WTC11 (cell line): ENCODE measurements at regions not wholly inside any gene's neighbourhood (a gene's known extent, or its start where the extent isn't known, plus 50 kb on each side); places are given as distances from the start of the nearest gene placed in this dataset.

Experiments
- ATAC-seq: fragments of 200-7000 bp; cut with Tn5 transposase; 2 replicates; pipeline ENCODE4 v1.10.0; 2021; ENCODE audit warnings: mild to moderate bottlenecking, moderate library complexity
- CTCF ChIA-PET: fragments of 300-600 bp; sonication (Branson Sonifier 250); formaldehyde crosslinking; loops from one replicate; lab custom pipeline; 2021; ENCODE audit warnings: antibody characterized with exemption; lab: Charles Lee
- POLR2A ChIA-PET: fragments of 350-600 bp; sonication (Branson Sonifier 250); formaldehyde crosslinking; loops from one replicate; lab custom pipeline; 2021; ENCODE audit warnings: antibody characterized with exemption; lab: Charles Lee
- DNase-seq: peaks from one replicate; pipeline ENCODE4 v3.0.0; 2021; ENCODE audit warnings: low spot score
- H3K27ac Mint-ChIP-seq: 2 replicates; pipeline ENCODE4 v1.8.0; 2021; ENCODE audit warnings: mixed read lengths
- H3K27me3 Mint-ChIP-seq: 2 replicates; pipeline ENCODE4 v1.8.0; 2021; ENCODE audit warnings: low read depth, mild to moderate bottlenecking, moderate library complexity, mixed read lengths
- H3K36me3 Mint-ChIP-seq: 2 replicates; pipeline ENCODE4 v1.8.0; 2021; ENCODE audit warnings: mixed read lengths
- H3K4me1 Mint-ChIP-seq: 2 replicates; pipeline ENCODE4 v1.8.0; 2022; ENCODE audit warnings: mixed read lengths
- H3K4me3 Mint-ChIP-seq: 2 replicates; pipeline ENCODE4 v1.8.0; 2021; ENCODE audit warnings: mild to moderate bottlenecking, moderate library complexity, mixed read lengths
- H3K9me3 Mint-ChIP-seq: 2 replicates; pipeline ENCODE4 v1.8.0; 2021; ENCODE audit warnings: mixed read lengths
- ATF2 ChIP-seq: sonication (generic); formaldehyde crosslinking; IDR thresholded peaks from 2 replicates; pipeline ENCODE4 v1.8.1; 2022; ENCODE audit warnings: low read depth, missing genetic modification reagents, borderline replicate concordance
- CREB1 ChIP-seq: sonication (generic); formaldehyde crosslinking; IDR thresholded peaks from 2 replicates; pipeline ENCODE4 v1.8.0; 2023; ENCODE audit warnings: mild to moderate bottlenecking, missing genetic modification reagents
- CREM ChIP-seq: sonication (generic); formaldehyde crosslinking; IDR thresholded peaks from 2 replicates; pipeline ENCODE4 v1.8.1; 2022; ENCODE audit warnings: mild to moderate bottlenecking, missing genetic modification reagents, moderate library complexity
- CTCF ChIP-seq: fragments of 200-600 bp; IDR thresholded peaks from 2 replicates; pipeline ENCODE4 v1.8.0; 2022; ENCODE audit warnings: antibody characterized with exemption
- ELF4 ChIP-seq: sonication (generic); formaldehyde crosslinking; IDR thresholded peaks from 2 replicates; pipeline ENCODE4 v1.8.1; 2022; ENCODE audit warnings: low read depth, mild to moderate bottlenecking, moderate library complexity, missing genetic modification reagents
- EMX1 ChIP-seq: fragments of 250-450 bp; sonication (Bioruptor Pico); IDR thresholded peaks from 2 replicates; pipeline ENCODE4 v1.8.0; 2021; ENCODE audit warnings: mild to moderate bottlenecking
- ERG ChIP-seq: fragments of 250-450 bp; sonication (Bioruptor Pico); IDR thresholded peaks from 2 replicates; pipeline ENCODE4 v1.8.0; 2021; ENCODE audit warnings: mild to moderate bottlenecking
- ETV6 ChIP-seq: sonication (generic); formaldehyde crosslinking; IDR thresholded peaks from 2 replicates; pipeline ENCODE4 v1.8.1; 2022; ENCODE audit warnings: mild to moderate bottlenecking, missing genetic modification reagents
- HMGA2 ChIP-seq: fragments of 250-450 bp; sonication (Bioruptor Pico); IDR thresholded peaks from 2 replicates; pipeline ENCODE4 v1.4.0; 2021; ENCODE audit warnings: mild to moderate bottlenecking, moderate library complexity
- NFATC4 ChIP-seq: fragments of 250-450 bp; sonication (Bioruptor Pico); IDR thresholded peaks from 2 replicates; pipeline ENCODE4 v1.9.0; 2021; ENCODE audit warnings: mild to moderate bottlenecking
- NR2C2 ChIP-seq: sonication (generic); formaldehyde crosslinking; IDR thresholded peaks from 2 replicates; pipeline ENCODE4 v1.8.0; 2022; ENCODE audit warnings: mild to moderate bottlenecking, missing genetic modification reagents
- NR3C1 ChIP-seq: sonication (generic); formaldehyde crosslinking; conservative IDR thresholded peaks from 2 replicates; pipeline ENCODE4 v1.8.1; 2023; ENCODE audit warnings: low read depth, mild to moderate bottlenecking, missing genetic modification reagents
- PRRX2 ChIP-seq: fragments of 250-450 bp; sonication (Bioruptor Pico); IDR thresholded peaks from 2 replicates; pipeline ENCODE4 v1.8.0; 2021; ENCODE audit warnings: mild to moderate bottlenecking
- STAT6 ChIP-seq: sonication (generic); formaldehyde crosslinking; conservative IDR thresholded peaks from 2 replicates; pipeline ENCODE4 v1.8.1; 2023; ENCODE audit warnings: mild to moderate bottlenecking, low read depth, missing genetic modification reagents, moderate library complexity
- TCF7 ChIP-seq: sonication (generic); formaldehyde crosslinking; IDR thresholded peaks from 2 replicates; pipeline ENCODE4 v1.8.0; 2022; ENCODE audit warnings: mild to moderate bottlenecking, low read depth, missing genetic modification reagents, moderate library complexity
- TEAD4 ChIP-seq: sonication (generic); formaldehyde crosslinking; IDR thresholded peaks from 2 replicates; pipeline ENCODE4 v1.8.0; 2022; ENCODE audit warnings: mild to moderate bottlenecking, missing genetic modification reagents
- ZNF121 ChIP-seq: sonication (generic); formaldehyde crosslinking; IDR thresholded peaks from 2 replicates; pipeline ENCODE4 v1.8.0; 2023; ENCODE audit warnings: missing genetic modification reagents
- ZNF138 ChIP-seq: sonication (generic); formaldehyde crosslinking; conservative IDR thresholded peaks from 2 replicates; pipeline ENCODE4 v1.8.1; 2022; ENCODE audit warnings: mild to moderate bottlenecking, moderate library complexity, missing genetic modification reagents
- ZNF317 ChIP-seq: sonication (generic); formaldehyde crosslinking; IDR thresholded peaks from 2 replicates; pipeline ENCODE4 v1.8.1; 2023; ENCODE audit warnings: low read depth, mild to moderate bottlenecking, moderate library complexity, missing genetic modification reagents, borderline replicate concordance
- ZNF416 ChIP-seq: fragments of 250-450 bp; sonication (Bioruptor Pico); IDR thresholded peaks from 2 replicates; pipeline ENCODE4 v1.9.0; 2021; ENCODE audit warnings: mild to moderate bottlenecking, inconsistent platforms
- ZNF532 ChIP-seq: fragments of 250-450 bp; sonication (Bioruptor Pico); IDR thresholded peaks from 2 replicates; pipeline ENCODE4 v1.9.0; 2021; ENCODE audit warnings: mild to moderate bottlenecking, borderline replicate concordance

- no peak overlapping the region for H3K27ac Mint-ChIP-seq
- H3K27me3 Mint-ChIP-seq = no peaks in the 10 kb centered on the region
- CTCF ChIA-PET = interaction anchor here (1.8 kb wide), 1 partner anchor 24 kb away, joined by 5 read pairs; no protein-coding TSS in a partner anchor
- DNase-seq (no peak), ATAC-seq (no peak)
- peaks cover 42% of the 10 kb centered on the region for H3K4me1 Mint-ChIP-seq
- H3K9me3 Mint-ChIP-seq = no peaks in the 10 kb centered on the region
- H3K36me3 Mint-ChIP-seq = no peaks in the 10 kb centered on the region
- POLR2A ChIA-PET = no interaction called here
- TF ChIP-seq NFATC4 (CRISPR knock-in tag) = no peak
- no peak for TF ChIP-seq STAT6
- TF ChIP-seq ZNF138 (CRISPR knock-in tag) = no peak
- no peak for TF ChIP-seq ZNF317 (CRISPR knock-in tag)
- TF ChIP-seq CTCF = no peak
- no peak for TF ChIP-seq ETV6 (CRISPR knock-in tag)
- TF ChIP-seq CREM = no peak
- TF ChIP-seq ZNF416 (CRISPR knock-in tag) = no peak
- no peak for TF ChIP-seq ZNF532 (CRISPR knock-in tag)
- TF ChIP-seq CREB1 (CRISPR knock-in tag) = no peak
- H3K4me3 Mint-ChIP-seq = no peak overlapping the region
Measured at GRCh38 chrX:9336456-9336855, 128.4 kb upstream of the TBL1X start.

- H3K4me3 Mint-ChIP-seq = no peak overlapping the region
- ChIA-PET CTCF (interaction anchor here (1.8 kb wide), 1 partner anchor 24 kb away, joined by 5 read pairs; no protein-coding TSS in a partner anchor), POLR2A (no interaction called here)
- DNase-seq (no peak), ATAC-seq (no peak)
- H3K4me1 Mint-ChIP-seq = peaks cover 42% of the 10 kb centered on the region
- no peak overlapping the region for H3K27ac Mint-ChIP-seq
- H3K9me3 Mint-ChIP-seq = no peaks in the 10 kb centered on the region
- no peaks in the 10 kb centered on the region for H3K36me3 Mint-ChIP-seq
- no peaks in the 10 kb centered on the region for H3K27me3 Mint-ChIP-seq
- TF ChIP-seq HMGA2 (no peak), PRRX2 (no peak), ZNF121 (CRISPR knock-in tag) (no peak), NR3C1 (CRISPR knock-in tag) (no peak), ELF4 (CRISPR knock-in tag) (no peak), ZNF532 (CRISPR knock-in tag) (no peak), EMX1 (no peak), ERG (CRISPR knock-in tag) (no peak), ATF2 (CRISPR knock-in tag) (no peak), NR2C2 (CRISPR knock-in tag) (no peak), ZNF138 (CRISPR knock-in tag) (no peak), TCF7 (CRISPR knock-in tag) (no peak), TEAD4 (no peak)
Measured at GRCh38 chrX:9337046-9337445, 127.8 kb upstream of the TBL1X start.
